Stimulated activated CD4-positive, alpha-beta T cell treated with anti-CD3 and anti-CD28 coated beads, Interleukin-15, amount 100 ng/mL, for 48 hours (primary cell): ENCODE measurements at regions not wholly inside any gene's neighbourhood (a gene's known extent, or its start where the extent isn't known, plus 50 kb on each side); places are given as distances from the start of the nearest gene placed in this dataset.
"Not testable (repeated sequence)": the region's sequence is repeated elsewhere in the genome, so short reads cannot be mapped to it uniquely, and the experiment has no call there.

Experiments used
- DNase-seq, 2 donors: peaks; one replicate each; pipeline ENCODE4 v3.0.0-alpha.2; 2020; ENCODE audit warnings: low read depth in 2 of 2

DNA sequence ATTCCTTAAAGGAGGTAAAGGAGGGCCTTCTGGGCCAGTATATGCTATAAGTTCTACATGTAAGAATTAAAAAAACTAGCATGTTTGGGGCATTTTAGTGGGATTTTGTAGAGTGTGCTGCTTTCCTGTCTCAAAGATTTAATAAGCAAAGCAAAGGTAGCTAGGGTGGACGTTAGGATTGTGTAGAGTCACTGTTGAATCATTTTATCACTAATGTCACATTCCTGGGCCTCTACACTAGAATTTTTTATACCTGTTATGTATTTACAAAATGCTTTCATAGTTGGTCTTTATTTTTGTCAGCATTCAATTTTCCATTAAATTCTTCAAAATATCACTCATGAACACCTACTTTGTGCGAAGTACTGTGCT lies 139.4 kb upstream of the PHYHIPL start:
- DNase-seq, result no peak

DNA sequence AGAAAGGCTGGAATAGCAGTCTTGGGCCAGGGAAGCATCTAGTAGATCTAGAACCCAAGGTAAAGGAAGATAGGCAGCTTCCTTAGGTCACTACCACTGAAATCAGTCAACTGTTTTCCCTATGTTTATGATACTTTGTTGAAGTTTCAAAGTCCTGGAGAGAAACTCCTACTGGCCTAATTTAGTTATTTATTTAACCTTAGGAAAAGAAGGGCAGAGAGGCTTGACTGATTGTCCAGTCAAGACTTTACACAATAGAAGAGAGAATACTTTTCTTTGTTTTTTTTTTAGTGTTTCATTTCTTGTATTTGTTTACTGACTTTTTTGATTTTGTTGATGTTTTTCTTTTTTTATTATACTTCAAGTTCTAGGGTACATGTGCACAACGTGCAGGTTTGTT lies 138.9 kb upstream of the PHYHIPL start:
- DNase-seq, result no peak

DNA sequence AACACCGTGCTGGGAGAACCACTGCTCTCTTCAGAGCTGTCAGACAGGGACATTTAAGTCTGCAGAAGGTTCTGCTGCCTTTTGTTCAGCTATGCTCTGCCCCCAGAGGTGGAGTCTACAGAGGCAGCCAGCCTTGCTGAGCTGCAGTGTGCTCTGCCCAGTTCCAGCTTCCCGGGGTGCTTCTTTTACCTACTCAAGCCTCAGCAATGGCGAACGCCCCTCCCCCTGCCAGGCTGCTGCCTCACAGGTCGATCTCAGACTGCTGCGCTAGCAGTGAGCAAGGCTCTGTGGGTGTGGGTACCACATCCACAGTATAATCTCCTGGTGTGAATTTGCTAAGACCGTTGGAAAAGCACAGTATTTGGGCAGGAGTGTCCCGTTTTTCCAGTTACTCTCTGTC lies 133.1 kb upstream of the PHYHIPL start:
- not testable (repeated sequence) for DNase-seq

DNA sequence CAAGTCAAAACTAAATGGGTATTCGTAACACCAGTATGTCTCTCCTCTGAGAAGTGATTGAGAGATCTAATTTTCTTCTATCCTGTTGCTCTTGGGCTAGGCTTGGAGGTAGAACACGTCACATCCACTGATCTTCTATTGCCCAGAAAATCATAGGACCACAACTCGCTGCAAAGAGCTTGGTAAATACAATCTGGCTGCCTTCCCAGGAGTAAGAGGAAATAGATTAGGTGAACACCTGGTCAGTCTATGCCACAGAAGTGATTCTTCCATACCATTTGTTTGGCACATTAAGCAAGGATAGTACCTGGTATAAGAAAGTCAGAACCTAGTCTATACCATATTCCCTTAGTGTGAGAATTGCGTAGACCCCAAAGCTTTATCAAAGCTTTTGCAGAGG lies 129.3 kb upstream of the PHYHIPL start:
- DNase-seq, result no peak

DNA sequence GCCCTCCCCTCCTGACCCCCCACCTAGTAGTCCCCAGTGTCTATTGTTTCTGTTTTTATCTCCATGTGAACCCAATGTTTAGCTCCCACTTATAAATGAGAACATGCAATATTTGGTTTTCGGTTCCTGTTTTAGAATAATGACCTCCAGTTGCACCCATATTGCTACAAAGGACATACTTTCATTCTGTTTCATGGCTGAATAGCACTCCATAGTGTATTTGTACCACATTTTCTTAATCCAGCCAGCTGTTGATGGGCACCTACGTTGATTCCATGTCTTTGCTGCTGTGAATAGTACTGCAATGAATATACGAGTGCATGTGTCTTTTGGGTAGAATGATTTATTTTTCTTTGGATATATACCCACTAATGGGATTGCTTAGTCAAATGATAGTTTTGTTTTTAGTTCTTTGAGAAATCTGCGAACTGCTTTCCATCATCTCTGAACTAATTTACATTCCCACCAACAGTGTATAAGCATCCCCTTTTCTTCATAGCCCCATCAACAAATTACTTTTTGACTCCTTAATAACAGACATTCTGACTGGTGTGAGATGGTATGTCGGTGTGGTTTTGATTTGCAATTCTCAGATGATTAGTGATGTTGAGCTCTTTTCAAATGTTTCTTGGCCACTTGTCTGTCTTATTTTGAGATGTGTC lies 128.4 kb upstream of the PHYHIPL start:
- no peak for DNase-seq

DNA sequence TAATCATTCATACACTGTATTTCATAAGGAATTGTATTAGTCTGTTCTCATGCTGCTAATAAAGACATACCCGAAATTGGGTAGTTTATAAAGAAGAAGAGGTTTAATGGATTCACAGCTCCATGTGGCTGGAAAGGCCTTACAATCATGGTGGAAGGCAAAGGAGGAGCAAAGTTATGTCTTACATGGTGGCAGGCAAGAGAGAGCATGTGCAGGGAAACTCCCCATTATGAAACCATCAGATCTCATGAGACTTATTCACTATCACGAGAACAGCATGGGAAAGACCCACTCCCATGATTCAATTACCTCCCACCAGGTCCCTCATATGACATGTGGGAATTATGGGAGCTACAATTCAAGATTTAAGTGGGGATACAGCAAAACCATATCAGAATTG lies 122.9 kb upstream of the PHYHIPL start:
- not testable (repeated sequence) for DNase-seq

DNA sequence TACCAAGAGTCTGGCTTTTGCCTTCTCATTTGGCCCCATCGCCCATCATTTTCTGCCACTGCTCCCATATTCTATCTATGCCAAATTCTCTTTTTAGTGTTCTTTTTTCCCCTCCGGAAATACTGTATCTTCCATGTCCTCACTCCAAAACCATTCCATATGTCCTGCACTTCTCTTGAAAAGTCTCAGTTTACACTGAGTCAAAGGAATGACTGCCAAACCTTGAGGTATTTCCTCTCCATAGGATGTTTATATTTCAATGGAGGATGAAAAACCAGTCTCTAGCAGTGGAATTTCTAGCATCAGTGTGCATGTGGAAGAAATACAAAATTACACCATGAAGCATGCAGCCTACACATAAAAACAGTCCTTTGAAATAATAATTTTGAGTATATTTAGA lies 121.4 kb upstream of the PHYHIPL start:
- DNase-seq, result no peak

DNA sequence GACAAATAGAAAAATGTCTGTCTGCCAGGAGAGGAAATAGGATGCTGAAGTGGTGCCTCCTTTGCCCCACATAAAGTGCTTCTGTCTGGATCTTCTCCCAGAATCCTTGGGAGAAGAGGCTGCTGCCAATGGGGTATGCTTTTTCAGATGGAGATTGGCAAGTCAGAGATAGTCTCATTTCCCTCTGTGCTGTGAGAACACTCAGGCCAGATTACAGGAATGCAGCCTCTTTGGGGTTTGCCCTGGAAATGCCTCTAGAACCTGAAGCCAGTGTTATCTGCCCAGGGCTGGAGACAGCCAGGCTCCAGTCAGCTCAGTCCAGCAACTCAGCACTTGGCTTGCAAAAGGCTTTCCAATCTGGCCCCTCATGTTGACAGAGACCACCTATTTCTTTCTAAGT lies 119.1 kb upstream of the PHYHIPL start:
- no peak for DNase-seq

DNA sequence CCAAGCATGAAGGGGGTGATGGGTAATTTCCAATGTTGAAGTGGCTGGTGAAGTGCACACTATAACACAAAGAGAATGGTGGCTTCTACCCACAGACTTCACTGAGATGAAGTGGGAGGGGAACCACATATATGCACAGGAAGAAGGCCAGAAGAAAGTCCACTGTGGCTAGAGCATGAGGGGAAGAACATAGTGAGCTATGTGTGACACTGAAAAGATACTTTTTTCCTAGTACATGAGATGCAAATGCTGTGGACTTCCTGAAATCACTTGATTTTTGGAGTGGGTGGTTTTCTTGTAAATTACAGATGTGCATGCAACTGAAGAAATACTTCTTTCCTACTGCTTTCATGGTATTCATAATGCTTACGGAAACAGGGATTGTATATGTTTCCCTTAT lies 115.6 kb upstream of the PHYHIPL start:
- DNase-seq, result no peak

DNA sequence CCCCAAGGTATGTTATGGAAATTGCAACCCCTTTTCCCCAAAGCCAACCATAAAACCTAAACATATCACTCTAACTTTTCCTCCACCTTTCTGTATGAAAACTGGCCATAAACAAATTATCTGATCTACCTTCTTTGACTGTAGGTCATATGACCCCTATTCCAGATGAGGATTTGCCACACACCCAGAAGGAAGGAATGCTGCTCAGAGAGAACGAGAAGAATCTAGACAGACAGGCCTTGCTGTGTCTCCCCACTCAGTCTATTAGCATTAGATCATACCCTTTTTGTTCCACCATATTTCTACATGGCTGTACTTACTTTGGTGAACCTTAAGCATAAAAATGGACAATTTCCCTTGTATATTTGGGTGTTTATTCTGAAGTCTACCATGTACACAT lies 113.0 kb upstream of the PHYHIPL start:
- DNase-seq, result no peak

DNA sequence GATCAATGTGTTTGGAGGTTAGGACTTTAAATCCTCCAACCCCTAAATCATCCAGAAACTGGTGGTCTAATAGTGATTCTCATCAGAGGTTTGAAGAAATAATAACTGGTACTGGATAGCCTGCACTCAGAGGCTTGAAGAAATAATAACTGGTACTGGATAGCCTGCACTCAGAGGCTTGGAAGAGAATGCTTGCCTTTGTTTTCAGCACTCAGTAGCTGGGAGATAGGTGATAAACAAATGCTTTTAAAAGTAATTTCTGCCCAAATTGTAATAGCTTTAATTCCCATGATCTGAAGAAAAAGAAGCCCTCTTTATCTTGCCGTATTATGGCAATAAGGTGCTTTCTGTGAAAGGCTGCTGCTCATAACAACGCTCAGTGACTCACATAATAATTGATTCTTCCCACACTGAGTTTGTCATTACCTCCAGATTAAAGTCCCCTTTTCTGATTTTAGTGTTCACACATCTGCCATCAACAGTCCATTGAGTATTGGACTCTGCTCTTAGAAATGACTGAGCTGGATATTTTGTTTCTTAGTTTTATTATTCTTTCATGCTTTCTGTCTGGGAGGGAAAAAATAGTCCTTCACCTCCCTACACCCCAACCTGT lies 112.3 kb upstream of the PHYHIPL start:
- no peak for DNase-seq

DNA sequence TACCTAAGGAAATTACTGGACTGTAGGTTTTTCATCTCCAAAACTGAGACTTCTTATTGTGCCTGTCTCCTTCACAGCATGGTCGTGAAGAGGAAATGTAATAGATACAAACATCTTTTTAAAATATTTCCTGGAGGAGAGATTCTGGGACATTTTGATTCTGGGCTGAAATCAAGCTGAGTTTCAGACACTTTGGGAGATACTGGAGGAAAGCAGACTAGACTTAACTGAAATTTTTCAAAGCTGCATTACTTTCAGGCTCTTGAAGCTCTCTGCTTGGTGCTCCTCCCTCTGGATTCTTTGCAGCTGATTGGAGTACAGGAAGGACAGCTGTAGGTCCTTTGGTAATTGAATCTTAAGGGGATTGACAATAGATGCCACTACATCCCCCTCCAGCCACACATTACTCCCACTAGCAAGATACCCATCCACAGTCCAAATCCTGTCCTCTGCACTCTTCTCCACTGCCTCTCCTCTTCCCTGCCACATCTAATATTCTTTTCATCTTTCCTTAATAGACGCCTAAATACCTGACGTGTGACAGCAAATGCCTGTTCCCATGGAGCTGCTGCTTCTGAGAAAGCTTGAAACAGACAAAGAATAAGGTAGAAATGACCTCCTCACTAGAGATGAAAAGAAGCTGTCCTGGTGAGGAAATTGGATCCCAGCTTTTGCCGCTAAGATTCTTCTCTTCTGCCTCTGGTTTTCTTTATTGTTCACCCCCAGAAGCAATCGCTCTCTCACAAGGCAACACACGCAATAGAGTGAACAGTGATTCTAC lies 111.5 kb upstream of the PHYHIPL start:
- no peak for DNase-seq

DNA sequence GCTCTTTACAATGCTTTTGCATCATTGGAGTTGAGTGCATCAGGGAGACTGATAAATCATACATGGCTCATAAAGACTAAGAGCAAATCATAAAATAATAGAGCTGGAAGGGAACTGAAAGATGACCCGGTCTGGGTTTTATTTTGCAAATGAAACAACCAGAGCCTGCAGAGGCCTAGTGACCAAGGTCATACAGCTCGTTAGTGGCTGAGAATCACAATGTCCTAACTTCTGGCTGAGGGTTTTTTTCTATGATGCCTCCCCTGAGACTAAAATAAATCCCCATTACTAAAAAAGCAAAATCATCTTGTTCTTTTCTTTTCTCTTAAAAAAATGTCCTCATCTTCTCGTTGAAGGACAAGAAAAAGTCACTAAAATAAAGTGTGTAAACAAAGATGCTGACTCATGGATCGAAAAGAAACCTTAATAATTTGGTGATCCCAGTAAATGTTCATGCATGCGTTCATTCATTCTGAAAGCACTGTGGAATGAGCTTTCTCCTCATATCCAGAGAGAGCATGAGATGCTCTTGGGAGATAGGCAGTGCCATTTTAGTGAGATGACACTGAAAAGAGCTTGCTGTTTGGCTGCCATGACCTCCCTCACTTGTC lies 107.8 kb upstream of the PHYHIPL start:
- DNase-seq, result no peak

DNA sequence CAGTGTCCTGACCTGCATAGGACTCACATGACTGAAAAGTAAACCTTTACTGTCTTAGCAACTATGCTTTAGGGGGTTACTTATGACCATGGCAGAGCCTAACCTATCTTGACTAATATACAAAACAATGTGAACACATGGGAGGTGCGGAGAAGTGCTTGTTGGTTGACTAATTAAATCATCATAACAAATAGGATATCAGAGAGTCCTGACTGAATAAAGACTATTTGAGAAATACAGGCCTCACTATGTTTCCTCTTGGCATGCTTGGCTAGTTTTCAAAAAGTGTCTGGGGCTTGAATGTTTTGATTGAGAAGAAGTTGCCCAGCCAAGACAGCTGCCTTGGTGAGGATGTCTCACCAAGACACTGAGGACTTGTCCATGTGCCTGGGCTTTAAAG lies 104.4 kb upstream of the PHYHIPL start:
- no peak for DNase-seq

DNA sequence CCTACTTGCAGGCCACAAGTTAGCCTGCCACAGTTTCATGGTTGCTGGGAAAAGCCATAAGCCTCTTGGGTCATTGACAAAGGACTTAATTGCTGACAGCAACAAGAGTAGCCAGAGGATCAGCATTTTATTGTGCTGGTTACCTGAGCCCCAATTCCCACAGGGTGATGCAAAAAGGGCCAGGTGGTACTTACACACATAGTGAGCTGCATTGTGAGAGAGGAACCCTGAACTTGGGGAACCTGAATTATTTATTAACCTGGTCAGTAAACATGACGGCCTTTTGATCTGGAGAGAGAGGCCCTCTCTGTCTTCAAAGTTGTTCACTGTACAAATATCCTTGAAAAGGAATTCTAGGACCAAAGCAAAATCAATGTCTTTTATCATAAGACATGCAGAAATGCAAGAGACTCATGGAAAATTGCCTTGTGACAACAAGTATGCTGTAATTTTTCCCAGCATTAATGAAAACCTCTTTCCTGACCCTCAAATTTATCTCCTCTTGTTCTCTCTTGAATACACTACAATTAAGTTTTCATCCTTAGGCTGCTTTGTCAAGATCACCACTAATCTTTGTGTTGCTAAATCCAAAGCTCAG lies 102.9 kb upstream of the PHYHIPL start:
- DNase-seq, result no peak

DNA sequence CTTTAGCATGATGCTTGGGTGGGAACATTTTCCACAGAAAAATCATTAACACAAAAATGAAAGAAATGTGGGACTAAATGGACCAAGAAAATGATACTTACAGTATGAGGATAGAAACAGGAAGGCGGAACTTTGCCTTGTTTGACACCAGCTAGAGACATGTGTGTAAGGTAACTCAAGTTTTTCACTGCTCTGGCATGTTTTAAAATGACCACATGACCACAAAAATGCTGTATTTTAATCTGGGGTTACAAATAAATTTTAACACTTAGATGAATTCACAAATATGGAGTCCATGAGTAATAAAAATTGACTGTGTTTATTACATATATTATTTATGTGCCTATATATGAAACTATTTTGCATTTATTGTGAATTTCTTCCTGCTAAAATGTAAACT lies 100.9 kb upstream of the PHYHIPL start:
- DNase-seq, result no peak

DNA sequence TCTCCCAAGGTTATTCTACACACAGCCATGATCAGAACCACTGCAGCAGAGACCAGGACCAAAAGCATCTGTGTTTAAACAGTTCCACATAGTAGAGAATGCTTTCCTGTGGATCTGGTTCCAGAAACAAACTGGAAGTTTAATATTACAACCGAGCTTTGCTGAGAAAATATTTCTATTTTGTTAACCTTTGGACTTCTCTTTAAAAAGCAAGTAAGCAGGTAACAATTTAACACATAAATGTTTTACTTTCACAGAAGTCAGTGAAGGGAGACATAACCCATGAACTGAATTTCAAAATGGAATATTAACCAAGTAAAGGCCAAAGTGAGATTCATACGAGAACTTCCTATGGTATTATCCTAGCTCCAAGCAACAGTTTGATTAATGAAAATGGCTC lies 98.6 kb upstream of the PHYHIPL start:
- DNase-seq, result no peak

DNA sequence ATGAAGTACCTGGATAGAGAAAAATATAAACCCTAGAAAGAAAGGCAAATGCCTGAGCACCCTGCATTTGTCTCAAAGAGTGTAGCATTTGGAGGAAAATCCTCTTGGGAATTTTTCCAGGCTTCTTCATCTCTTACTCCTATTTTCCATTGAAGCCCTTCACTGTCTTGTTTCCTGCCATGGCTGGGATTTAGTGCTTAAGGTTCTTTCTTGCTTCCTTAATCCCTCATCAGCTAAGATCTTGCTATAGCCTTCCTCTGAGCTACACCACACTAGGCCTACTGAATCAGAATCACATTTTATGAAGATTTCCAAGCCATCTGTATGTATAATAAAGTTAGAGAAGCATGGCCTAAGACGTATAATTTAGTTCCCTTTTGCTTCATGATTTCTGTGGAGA lies 97.5 kb upstream of the PHYHIPL start:
- DNase-seq, result no peak

DNA sequence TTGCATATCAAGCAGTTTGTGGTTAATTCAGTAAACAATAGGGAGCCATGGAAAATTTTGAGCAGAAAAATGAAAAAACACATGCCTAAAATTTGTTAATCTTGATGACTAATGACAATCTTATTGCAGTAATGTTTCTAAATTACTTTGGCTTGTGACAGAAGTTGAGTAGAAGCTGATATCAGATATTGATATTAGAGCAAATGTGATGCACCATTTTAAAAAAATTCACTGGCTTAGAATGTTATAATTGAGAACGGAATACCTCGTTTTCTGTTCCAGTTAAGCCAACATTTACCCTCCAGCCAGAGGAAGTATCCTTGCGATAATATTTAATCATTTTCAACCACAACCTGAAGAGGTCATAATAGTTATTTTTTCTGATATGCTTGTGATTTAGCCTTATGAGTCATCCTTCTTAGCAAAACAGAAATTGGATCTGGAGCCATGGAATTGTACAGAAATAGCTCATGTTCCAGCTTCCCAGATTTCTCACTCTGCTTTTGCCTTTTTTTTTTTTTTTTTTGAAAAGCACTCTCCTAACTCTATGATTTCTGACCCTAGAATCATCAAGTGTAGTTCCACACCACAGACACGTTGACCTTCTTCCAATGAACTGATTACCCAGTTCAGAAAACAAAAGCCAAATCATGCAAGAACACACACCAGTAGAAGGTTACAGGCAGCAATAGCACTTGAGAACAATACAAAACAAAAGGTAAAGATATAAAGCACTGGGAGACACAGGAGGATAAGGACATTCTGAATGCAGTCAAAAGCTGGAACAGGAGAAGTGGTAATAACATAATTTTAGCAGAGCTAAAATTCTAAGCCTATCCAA lies 96.8 kb upstream of the PHYHIPL start:
- DNase-seq, result no peak

DNA sequence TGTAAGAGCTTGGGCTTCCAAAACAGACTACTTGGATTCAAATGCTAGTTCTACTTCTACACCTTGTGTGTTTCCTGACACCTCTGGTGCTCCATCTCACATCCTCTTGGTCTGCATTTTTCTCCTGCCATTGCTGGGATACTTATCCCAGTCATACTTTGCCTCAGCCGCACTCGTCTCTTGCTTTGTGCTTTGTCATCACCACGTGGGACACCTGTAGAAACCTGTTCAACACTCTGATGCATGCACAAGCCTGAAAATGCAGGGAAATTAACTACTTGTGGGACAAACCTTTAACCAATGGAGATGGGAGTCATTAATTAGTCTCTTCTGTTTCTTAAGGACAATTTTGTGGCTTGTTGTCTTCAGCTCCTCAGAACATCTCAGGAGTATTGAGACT lies 94.2 kb upstream of the PHYHIPL start:
- DNase-seq, result no peak

DNA sequence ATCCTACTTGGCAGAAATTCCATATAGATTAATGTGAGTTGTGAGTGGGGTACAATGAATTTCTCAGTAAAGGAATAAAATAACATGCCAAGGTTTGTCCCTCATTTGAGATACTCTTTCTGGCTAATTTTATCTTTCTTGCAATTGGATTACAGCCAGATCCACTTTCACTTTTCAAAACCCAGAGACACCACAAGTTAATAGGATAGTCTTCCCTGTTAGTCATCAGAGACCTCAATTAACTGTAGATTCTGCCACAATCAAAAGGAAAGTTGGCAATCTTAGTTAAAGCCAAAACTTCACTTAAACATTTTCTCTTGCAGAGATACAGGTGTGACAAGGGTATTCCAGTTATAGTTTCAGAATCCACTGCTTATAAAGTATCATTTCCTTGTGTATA lies 91.4 kb upstream of the PHYHIPL start:
- DNase-seq, result no peak
